Endothelial cell of umbilical vein (primary cell): ENCODE measurements at regions not wholly inside any gene's neighbourhood (a gene's known extent, or its start where the extent isn't known, plus 50 kb on each side); places are given as distances from the start of the nearest gene placed in this dataset. TPM values are rescaled to one million over a fixed set of nuclear protein-coding genes. Genes with fewer than 3 reads are reported as not detected.
A peak's percentile ranks its signal among the peaks of the same experiment; 100 is the strongest.

ENCODE experiments used
- BruUV-seq: library from RNA; stranded (reverse); fragments of 400-500 nt; replicated peaks from 2 replicates; lab custom pipeline; 2021; lab: Mats Ljungman, UMichigan
- CTCF ChIA-PET: fragments of 300-600, 350-600 bp; sonication (Branson Sonifier 250); formaldehyde crosslinking; loops from one replicate; lab custom pipeline; 2021; ENCODE audit warnings: antibody characterized with exemption, inconsistent platforms; lab: Charles Lee
- POLR2A ChIA-PET: fragments of 300-600, 350-600 bp; sonication (Branson Sonifier 250); formaldehyde crosslinking; loops from one replicate; lab custom pipeline; 2021; ENCODE audit warnings: antibody characterized with exemption, inconsistent platforms; lab: Charles Lee
- DNase-seq: peaks from one replicate; pipeline ENCODE4 v3.0.0-alpha.2; 2011; ENCODE audit warnings: low read depth, low spot score
- FAIRE-seq: peaks from 2 replicates; lab custom pipeline; 2011; peaks lifted over from hg19 to GRCh38; lab: Jason Lieb, UNC
- H2AFZ ChIP-seq: 2 replicates; pipeline ENCODE4 v1.6.0; 2012; ENCODE audit warnings: low read depth, low read length, control low read depth, inconsistent platforms
- H3K27ac ChIP-seq: 2 replicates; pipeline ENCODE4 v1.5.1; 2011; ENCODE audit warnings: low read depth, mild to moderate bottlenecking, control low read depth, low read length, moderate library complexity; ENCODE audit not compliant: insufficient read depth
- H3K27me3 ChIP-seq, 2 experiments: 2 replicates each; pipeline versions ENCODE4 v1.6.0 to v1.6.1; 2011; ENCODE audit warnings: low read length in 2 of 2, mixed read lengths in 1 of 2; ENCODE audit not compliant: control insufficient read depth in 2 of 2, insufficient read depth in 2 of 2
- H3K36me3 ChIP-seq, 2 experiments: 2 replicates in 1 of 2; 3 replicates in 1 of 2; pipeline ENCODE4 v1.5.1; 2011; ENCODE audit warnings: low read length in 2 of 2, mild to moderate bottlenecking in 1 of 2, moderate library complexity in 1 of 2; ENCODE audit not compliant: control insufficient read depth in 2 of 2, insufficient read depth in 2 of 2; ENCODE audit errors: extremely low read depth in 1 of 2
- H3K4me1 ChIP-seq: 3 replicates; pipeline ENCODE4 v1.5.1; 2011; ENCODE audit warnings: mild to moderate bottlenecking, low read length; ENCODE audit not compliant: control insufficient read depth, insufficient read depth; ENCODE audit errors: extremely low read depth
- H3K4me2 ChIP-seq: 2 replicates; pipeline ENCODE4 v1.6.1; 2011; ENCODE audit warnings: low read length, control low read depth, mixed read lengths; ENCODE audit not compliant: insufficient read depth
- H3K4me3 ChIP-seq, 3 experiments: fragments of 200-600 bp in 1 of 3; sonication (generic), shearing (Covaris generic) in 1 of 3; replicated peaks in 1 of 3; 2 replicates each; pipeline ENCODE4 v1.5.1; 2011 to 2016; ENCODE audit warnings: control low read depth in 3 of 3, low read length in 3 of 3, mild to moderate bottlenecking in 2 of 3, inconsistent platforms in 1 of 3, low read depth in 1 of 3, moderate library complexity in 1 of 3; ENCODE audit not compliant: insufficient read depth in 1 of 3
- H3K79me2 ChIP-seq: 2 replicates; pipeline ENCODE4 v1.6.0; 2012; ENCODE audit warnings: low read length, inconsistent platforms; ENCODE audit not compliant: control insufficient read depth, insufficient read depth
- H3K9ac ChIP-seq: replicated peaks from 2 replicates; pipeline ENCODE3; 2011; ENCODE audit warnings: low read length, control low read depth; ENCODE audit not compliant: insufficient read depth; ENCODE audit errors: extremely low read depth
- H3K9me1 ChIP-seq: replicated peaks from 3 replicates; pipeline ENCODE4 v1.6.0; 2011; ENCODE audit warnings: mild to moderate bottlenecking, low read length; ENCODE audit not compliant: control insufficient read depth, insufficient read depth; ENCODE audit errors: extremely low read depth
- H3K9me3 ChIP-seq: replicated peaks from 2 replicates; pipeline ENCODE4 v1.5.1; 2012; ENCODE audit warnings: low read length, inconsistent platforms; ENCODE audit not compliant: control insufficient read depth, insufficient read depth
- H4K20me1 ChIP-seq: replicated peaks from 2 replicates; pipeline ENCODE3; 2011; ENCODE audit warnings: mild to moderate bottlenecking, low read length; ENCODE audit not compliant: control insufficient read depth, insufficient read depth; ENCODE audit errors: extremely low read depth
- GATA2 ChIP-seq: IDR thresholded peaks from 2 replicates; pipeline ENCODE4 v1.7.0; 2011; ENCODE audit warnings: low read depth, mild to moderate bottlenecking, moderate library complexity, mixed read lengths, low read length; ENCODE audit not compliant: insufficient read length, insufficient read depth
- JUN ChIP-seq: IDR thresholded peaks from 2 replicates; pipeline ENCODE4 v1.6.1; 2011; ENCODE audit warnings: borderline replicate concordance, low read depth; ENCODE audit not compliant: insufficient read length, insufficient read depth
- MAX ChIP-seq: IDR thresholded peaks from 2 replicates; pipeline ENCODE4 v1.6.1; 2011; ENCODE audit not compliant: insufficient read depth, insufficient read length
- MYC ChIP-seq: IDR thresholded peaks from one replicate; pipeline ENCODE4 v1.6.1; 2011; ENCODE audit warnings: mild to moderate bottlenecking, low read depth, low read length
- POLR2A ChIP-seq: IDR thresholded peaks from 2 replicates; pipeline ENCODE4 v1.6.1; 2012; ENCODE audit warnings: low read depth, mild to moderate bottlenecking, control low read depth, low read length
- POLR2AphosphoS5 ChIP-seq: IDR thresholded peaks from 2 replicates; pipeline ENCODE4 v1.6.1; 2012; ENCODE audit warnings: low read depth, mild to moderate bottlenecking, control low read depth, low read length, moderate library complexity; ENCODE audit not compliant: insufficient read depth
- dilution Hi-C: fragments of 300-500 bp; cut with MboI; formaldehyde crosslinking; loops from one replicate; pipeline ENCODE4 v1.15.0; 2019; ENCODE audit warnings: low sequenced_read_pairs; ENCODE audit not compliant: extremely low pct_ligation_motif_present
- intact Hi-C: fragments of 100-400 bp; cut with micrococcal nuclease; formaldehyde crosslinking; loops from one replicate; pipeline ENCODE4 v1.10.0; 2022
- microRNA-seq: library from miRNA; unstranded; fragments of <30 nt; microRNA quantifications from one replicate; pipeline ENCODE4 v1.2.0, GENCODE V29; 2021; ENCODE audit warnings: borderline number of aligned reads, borderline replicate concordance
- small RNA-seq: library from RNA; depleted of rRNA; stranded (forward); fragments of <200 nt; gene quantifications from one replicate; pipeline ENCODE3, GENCODE V24; 2012; ENCODE audit warnings: low replicate concordance, low read depth; ENCODE audit not compliant: insufficient read depth, insufficient read length

- no peaks in the 10 kb centered on the region for H4K20me1 ChIP-seq
- no peaks in the 10 kb centered on the region for H3K9me1 ChIP-seq
- no peak for FAIRE-seq
- H3K4me1 ChIP-seq = peaks cover 45% of the 10 kb centered on the region
- ChIA-PET CTCF (interaction anchor here (1.2 to 2.1 kb wide), 3 partner anchors 16 to 27 kb away, joined by 3 to 7 read pairs (median 6); no protein-coding TSS in a partner anchor), POLR2A (no interaction called here)
- peaks cover 54% of the 10 kb centered on the region for H3K79me2 ChIP-seq
- no peak for DNase-seq
- no peak overlapping the region for H3K4me3 ChIP-seq
- H3K27ac ChIP-seq = no peak overlapping the region
- dilution Hi-C loops (no loop called here), intact Hi-C loops (no loop called here)
- no peaks in the 10 kb centered on the region for H3K9me3 ChIP-seq
- no peak overlapping the region for H2AFZ ChIP-seq
- no peak overlapping the region for H3K4me2 ChIP-seq
- TF ChIP-seq JUN (no peak), POLR2AphosphoS5 (no peak), POLR2A (no peak)
- peaks cover under 1 to 2% of the 10 kb centered on the region in 2 experiments for H3K36me3 ChIP-seq
- H3K27me3 ChIP-seq = no peaks in the 10 kb centered on the region
- no peak overlapping the region for H3K9ac ChIP-seq
- BruUV-seq = no TSS peak
Measured at GRCh38 chr1:201775380-201775779, 53.6 kb upstream of the IPO9 start.

DNA sequence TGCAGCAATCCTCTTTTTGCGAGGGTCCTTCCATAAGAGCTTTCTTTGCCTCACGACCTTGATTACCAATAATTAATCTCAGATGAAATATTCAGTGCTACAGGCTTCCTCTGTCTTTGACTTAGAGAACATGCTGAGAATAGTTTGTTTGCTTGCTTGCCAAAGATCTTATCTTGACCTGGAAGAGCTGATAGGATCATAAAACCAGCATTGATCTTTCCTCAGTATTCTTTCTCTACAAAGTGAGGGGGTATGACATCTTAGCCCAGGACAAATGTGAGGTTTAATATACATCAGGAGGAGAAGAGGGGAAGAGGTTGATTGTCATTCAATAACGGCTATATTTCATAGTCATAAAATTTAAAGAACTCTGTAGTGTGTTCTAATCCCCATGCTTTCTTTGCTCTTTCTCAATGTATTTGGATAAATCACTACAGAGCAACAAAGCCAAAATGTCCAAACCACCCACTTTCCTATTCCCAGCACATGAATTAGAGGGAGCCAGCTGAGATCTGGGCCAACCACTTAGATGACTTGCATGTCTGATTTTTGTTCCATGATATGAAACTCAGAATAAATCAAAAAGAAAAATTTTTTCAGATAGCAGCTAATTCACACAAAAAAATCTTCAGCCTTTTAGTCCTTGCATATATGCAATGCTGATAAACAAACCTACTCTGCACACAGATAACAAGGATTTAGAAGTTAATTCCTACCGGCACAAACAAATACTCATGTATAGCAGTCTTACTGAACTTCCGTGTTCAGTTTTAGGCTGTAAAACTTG is 50.5 kb upstream of the IPO9 start:
- H4K20me1 ChIP-seq = no peaks in the 10 kb centered on the region
- H3K36me3 ChIP-seq = peaks cover 15 to 17% of the 10 kb centered on the region in 2 experiments
- no peak overlapping the region for H3K4me3 ChIP-seq
- no peak overlapping the region for H2AFZ ChIP-seq
- ChIA-PET POLR2A (interaction anchor here (0.6 kb wide), 1 partner anchor 238 kb away, joined by 3 read pairs; no protein-coding TSS in a partner anchor), CTCF (interaction anchor here (1.1 to 20.2 kb wide), 6 partner anchors 8 to 66 kb away, joined by 3 to 970 read pairs (median 4); no protein-coding TSS in a partner anchor)
- no peaks in the 10 kb centered on the region for H3K27me3 ChIP-seq
- intact Hi-C loops (no loop called here), dilution Hi-C loops (no loop called here)
- no peaks in the 10 kb centered on the region for H3K9me1 ChIP-seq
- FAIRE-seq (no peak), DNase-seq (no peak)
- no peak overlapping the region for H3K27ac ChIP-seq
- peaks cover 44% of the 10 kb centered on the region for H3K79me2 ChIP-seq
- peaks cover 54% of the 10 kb centered on the region for H3K4me1 ChIP-seq
- no TSS peak for BruUV-seq
- TF ChIP-seq GATA2 = peak; percentile 73
- no peak for TF ChIP-seq MAX
- no peak for TF ChIP-seq MYC
- no peak overlapping the region for H3K4me2 ChIP-seq
- no peak overlapping the region for H3K9ac ChIP-seq
- no peaks in the 10 kb centered on the region for H3K9me3 ChIP-seq

Small RNA genes lying in the stretch of these regions (microRNA-seq; reads per million reads assigned to microRNA genes)
- gene MIR5191 = not detected

Small RNA genes lying in the stretch of these regions (small RNA-seq; reads per million reads assigned to genes)
- gene MIR5191 = not detected
- gene RNU6-501P = not detected
